ENCODE measurements at regions not wholly inside any gene's neighbourhood (a gene's known extent, or its start where the extent isn't known, plus 50 kb on each side); places are given as distances from the start of the nearest gene placed in this dataset.

GRCh38 chr13:26821672-26822071 lies 61.1 kb upstream of the GPR12 start:
- TF ChIP-seq CTCF (IDR thresholded peaks at IDR 0.05; ENCODE audit: poor library complexity) (no peak), EZH2 (IDR thresholded peaks at IDR 0.05; ENCODE audit: borderline replicate concordance) (no peak), EZH2phosphoT487 (IDR thresholded peaks at IDR 0.05; ENCODE audit: low read depth, severe bottlenecking, unreplicated experiment) (no peak)
